ENCODE measurements at regions not wholly inside any gene's neighbourhood (a gene's known extent, or its start where the extent isn't known, plus 50 kb on each side); places are given as distances from the start of the nearest gene placed in this dataset.

- ATAC-seq: no peak
Measured at GRCh38 chr4:100721077-100721476, 203.3 kb upstream of the EMCN start.

GRCh38 chr4:100716416-100716815 is 198.6 kb upstream of the EMCN start:
- ATAC-seq: no peak

- ATAC-seq: no peak
Measured at GRCh38 chr4:100708776-100709175, 191.0 kb upstream of the EMCN start.

- no peak for ATAC-seq
Measured at GRCh38 chr4:100707786-100708185, 190.0 kb upstream of the EMCN start.

GRCh38 chr4:100696531-100696930 is 178.7 kb upstream of the EMCN start:
- ATAC-seq: no peak

- no peak for ATAC-seq
Measured at GRCh38 chr4:100695871-100696270, 178.0 kb upstream of the EMCN start.

GRCh38 chr4:100695039-100695654 is 177.3 kb upstream of the EMCN start:
- no peak for ATAC-seq

- ATAC-seq: no peak
Measured at GRCh38 chr4:100694467-100694866, 176.6 kb upstream of the EMCN start.

GRCh38 chr4:100690812-100691211 is 173.0 kb upstream of the EMCN start:
- no peak for ATAC-seq

GRCh38 chr4:100688368-100688767 is 170.5 kb upstream of the EMCN start:
- ATAC-seq: no peak

GRCh38 chr4:100682477-100683218 is 164.8 kb upstream of the EMCN start:
- no peak for ATAC-seq

GRCh38 chr4:100681289-100681688 is 163.5 kb upstream of the EMCN start:
- ATAC-seq: no peak

GRCh38 chr4:100679926-100680325 is 162.1 kb upstream of the EMCN start:
- ATAC-seq: no peak

- ATAC-seq: no peak
Measured at GRCh38 chr4:100674976-100675375, 157.2 kb upstream of the EMCN start.

- ATAC-seq: no peak
Measured at GRCh38 chr4:100657187-100657586, 139.4 kb upstream of the EMCN start.

- ATAC-seq: no peak
Measured at GRCh38 chr4:100651499-100652175, 133.8 kb upstream of the EMCN start.

- no peak for ATAC-seq
Measured at GRCh38 chr4:100649417-100649816, 131.6 kb upstream of the EMCN start.

GRCh38 chr4:100644150-100644549 is 126.3 kb upstream of the EMCN start:
- ATAC-seq: no peak

GRCh38 chr4:100641336-100641735 is 123.5 kb upstream of the EMCN start:
- ATAC-seq: no peak

GRCh38 chr4:100635899-100636298 is 118.1 kb upstream of the EMCN start:
- no peak for ATAC-seq

GRCh38 chr4:100633269-100633668 is 115.4 kb upstream of the EMCN start:
- no peak for ATAC-seq

GRCh38 chr4:100632163-100632562 is 114.3 kb upstream of the EMCN start:
- no peak for ATAC-seq

GRCh38 chr4:100631281-100631968 is 113.6 kb upstream of the EMCN start:
- no peak for ATAC-seq

Data from activated CD4-positive, CD25-positive, alpha-beta regulatory T cell treated with anti-CD3 and anti-CD28 coated beads, Interleukin-2, amount 50 U/mL, for 24 hours (primary cell).